Progenitor cell of endocrine pancreas (in vitro differentiated cells): ENCODE measurements at regions not wholly inside any gene's neighbourhood (a gene's known extent, or its start where the extent isn't known, plus 50 kb on each side); places are given as distances from the start of the nearest gene placed in this dataset.
"Not testable (repeated sequence)": the region's sequence is repeated elsewhere in the genome, so short reads cannot be mapped to it uniquely, and the experiment has no call there.

Source experiments
- DNase-seq: peaks from one replicate; pipeline ENCODE4 v3.0.0; 2021; ENCODE audit warnings: low spot score; ENCODE audit not compliant: unreplicated experiment
- H3K27ac Mint-ChIP-seq: 2 replicates; pipeline ENCODE4 v1.8.0; 2021; ENCODE audit warnings: mild to moderate bottlenecking, moderate library complexity, mixed read lengths
- H3K27me3 Mint-ChIP-seq: 2 replicates; pipeline ENCODE4 v1.8.0; 2021; ENCODE audit warnings: mixed read lengths
- H3K36me3 Mint-ChIP-seq: 2 replicates; pipeline ENCODE4 v1.8.0; 2022; ENCODE audit warnings: mixed read lengths; ENCODE audit not compliant: insufficient read depth
- H3K4me1 Mint-ChIP-seq: 2 replicates; pipeline ENCODE4 v1.8.0; 2021; ENCODE audit warnings: low read depth, mixed read lengths
- H3K4me3 Mint-ChIP-seq: 2 replicates; pipeline ENCODE4 v1.8.0; 2021; ENCODE audit warnings: low read depth, mild to moderate bottlenecking, moderate library complexity, mixed read lengths
- H3K9me3 Mint-ChIP-seq: 2 replicates; pipeline ENCODE4 v1.8.0; 2021; ENCODE audit warnings: low read depth, mixed read lengths
- CTCF ChIP-seq: fragments of 200-600 bp; sonication (generic); IDR thresholded peaks from one replicate; pipeline ENCODE4 v1.5.0; 2021; ENCODE audit warnings: antibody characterized with exemption, mild to moderate bottlenecking; ENCODE audit not compliant: unreplicated experiment

- Mint-ChIP-seq H3K4me1 (no peaks in the 10 kb centered on the region), H3K4me3 (no peak overlapping the region), H3K9me3 (no peaks in the 10 kb centered on the region), H3K36me3 (no peaks in the 10 kb centered on the region), H3K27me3 (no peaks in the 10 kb centered on the region), H3K27ac (no peak overlapping the region)
- TF ChIP-seq CTCF: no peak
- no peak for DNase-seq
These were observed 352.6 kb upstream of the TARS1 start for GRCh38 chr5:33088176-33088575.

GRCh38 chr5:33091571-33092363 lies 349.0 kb upstream of the TARS1 start:
- Mint-ChIP-seq H3K9me3 (no peaks in the 10 kb centered on the region), H3K4me3 (no peak overlapping the region), H3K27ac (no peak overlapping the region), H3K27me3 (no peaks in the 10 kb centered on the region), H3K4me1 (no peaks in the 10 kb centered on the region), H3K36me3 (no peaks in the 10 kb centered on the region)
- TF ChIP-seq CTCF: no peak
- no peak for DNase-seq

- TF ChIP-seq CTCF: no peak
- Mint-ChIP-seq H3K9me3 (no peaks in the 10 kb centered on the region), H3K27me3 (no peaks in the 10 kb centered on the region), H3K4me3 (no peak overlapping the region), H3K27ac (no peak overlapping the region), H3K4me1 (no peaks in the 10 kb centered on the region), H3K36me3 (no peaks in the 10 kb centered on the region)
- no peak for DNase-seq
These were observed 348.0 kb upstream of the TARS1 start for GRCh38 chr5:33092719-33093118.

GRCh38 chr5:33102551-33102950 lies 338.2 kb upstream of the TARS1 start:
- Mint-ChIP-seq H3K4me1 (no peaks in the 10 kb centered on the region), H3K4me3 (no peak overlapping the region), H3K27ac (no peak overlapping the region), H3K27me3 (no peaks in the 10 kb centered on the region), H3K9me3 (peaks cover 54% of the 10 kb centered on the region), H3K36me3 (no peaks in the 10 kb centered on the region)
- TF ChIP-seq CTCF: no peak
- no peak for DNase-seq

GRCh38 chr5:33105521-33105941 lies 335.2 kb upstream of the TARS1 start:
- Mint-ChIP-seq H3K9me3 (peaks cover 59% of the 10 kb centered on the region), H3K27ac (no peak overlapping the region), H3K27me3 (no peaks in the 10 kb centered on the region), H3K4me3 (no peak overlapping the region), H3K4me1 (no peaks in the 10 kb centered on the region), H3K36me3 (peaks cover 2% of the 10 kb centered on the region)
- TF ChIP-seq CTCF: no peak
- no peak for DNase-seq

- H3K4me3 Mint-ChIP-seq, H3K4me1 Mint-ChIP-seq, H3K36me3 Mint-ChIP-seq, H3K27me3 Mint-ChIP-seq, H3K27ac Mint-ChIP-seq, DNase-seq: not testable (repeated sequence)
- peaks cover 32% of the 10 kb centered on the region for H3K9me3 Mint-ChIP-seq
These were observed 330.3 kb upstream of the TARS1 start for GRCh38 chr5:33110496-33110895.
